Ascending aorta (tissue), 2 donors: ENCODE measurements at regions not wholly inside any gene's neighbourhood (a gene's known extent, or its start where the extent isn't known, plus 50 kb on each side); places are given as distances from the start of the nearest gene placed in this dataset.
"Not testable (repeated sequence)": the region's sequence is repeated elsewhere in the genome, so short reads cannot be mapped to it uniquely, and the experiment has no call there.

Experiments used
- DNase-seq, 2 donors: peaks; one replicate each; pipeline ENCODE4 v3.0.0-alpha.2; 2019; ENCODE audit warnings: low spot score in 2 of 2
- H3K27ac ChIP-seq, 2 donors: fragments of 200-600 bp; sonication (generic); one replicate each; pipeline ENCODE4 v1.5.1; 2016 to 2017; ENCODE audit warnings: mild to moderate bottlenecking in 1 of 2
- H3K27me3 ChIP-seq: fragments of 200-600 bp; sonication (generic); one replicate; pipeline ENCODE4 v1.5.1; 2017
- H3K36me3 ChIP-seq, 2 donors: fragments of 200-600 bp; sonication (generic); one replicate each; pipeline ENCODE4 v1.5.1; 2016
- H3K4me1 ChIP-seq, 2 donors: fragments of 200-600 bp; sonication (generic); one replicate each; pipeline ENCODE4 v1.5.1; 2016 to 2017; ENCODE audit warnings: mild to moderate bottlenecking in 1 of 2
- H3K4me3 ChIP-seq, 2 donors: fragments of 200-600 bp; sonication (generic); one replicate each; pipeline ENCODE4 v1.5.1; 2016 to 2017; ENCODE audit warnings: mild to moderate bottlenecking in 1 of 2
- H3K9me3 ChIP-seq, 2 donors: fragments of 200-600 bp; sonication (generic); one replicate each; pipeline ENCODE4 v1.5.1; 2016
- CTCF ChIP-seq, 3 experiments: fragments of 200-600 bp in 2 of 3; fragments of 450-650 bp in 1 of 3; sonication (generic) in 2 of 3; IDR thresholded peaks; one replicate each; pipeline ENCODE4 v1.5.1; 2016 to 2019; ENCODE audit warnings: antibody characterized with exemption in 3 of 3, mild to moderate bottlenecking in 1 of 3, moderate library complexity in 1 of 3
- intact Hi-C: fragments of 100-400 bp; cut with DNase I; formaldehyde crosslinking; loops from one replicate; pipeline ENCODE4 v1.15.1; 2023

GRCh38 chr3:152909180-152909883, 74.4 kb downstream of the P2RY1 start:
- no peak overlapping the region for H3K27ac ChIP-seq
- TF ChIP-seq CTCF (IDR thresholded peaks at IDR 0.05) = no peak
- no peaks in the 10 kb centered on the region for H3K36me3 ChIP-seq
- peaks cover 0 to 3% of the 10 kb centered on the region in 2 donors for H3K4me1 ChIP-seq
- intact Hi-C loops = no loop called here
- no peak overlapping the region for H3K4me3 ChIP-seq
- H3K9me3 ChIP-seq = no peaks in the 10 kb centered on the region
- DNase-seq = no peak
- no peaks in the 10 kb centered on the region for H3K27me3 ChIP-seq

- peaks cover 0 to 3% of the 10 kb centered on the region in 2 donors for H3K4me1 ChIP-seq
- intact Hi-C loops = no loop called here
- H3K27ac ChIP-seq = no peak overlapping the region
- no peak for DNase-seq
- H3K36me3 ChIP-seq = no peaks in the 10 kb centered on the region
- no peaks in the 10 kb centered on the region for H3K27me3 ChIP-seq
- H3K9me3 ChIP-seq = no peaks in the 10 kb centered on the region
- no peak overlapping the region for H3K4me3 ChIP-seq
- no peak for TF ChIP-seq CTCF (IDR thresholded peaks at IDR 0.05)
Observed at GRCh38 chr3:152910211-152910610, 75.3 kb downstream of the P2RY1 start.

DNA sequence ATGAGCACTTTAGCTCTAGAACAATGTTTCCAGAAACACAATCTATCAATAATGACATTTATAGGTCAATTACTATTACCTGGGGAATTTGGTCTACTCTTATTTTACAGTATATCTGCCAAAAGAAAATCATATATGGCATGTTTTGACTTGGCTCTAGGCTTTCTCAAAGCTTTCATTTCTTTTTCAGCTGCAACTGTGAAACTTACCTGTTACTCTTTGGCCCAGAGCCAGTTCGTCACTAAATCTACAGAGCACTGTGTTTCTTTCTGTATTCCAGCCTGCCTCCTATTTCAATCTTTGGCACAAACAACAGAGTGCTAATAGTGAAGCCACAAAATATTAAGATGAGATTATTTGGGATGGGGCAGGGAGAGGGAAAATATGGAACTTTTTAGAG, 76.0 kb downstream of the P2RY1 start:
- intact Hi-C loops = no loop called here
- Histone ChIP-seq H3K9me3 (no peaks in the 10 kb centered on the region), H3K4me3 (no peak overlapping the region), H3K27me3 (no peaks in the 10 kb centered on the region), H3K36me3 (no peaks in the 10 kb centered on the region), H3K4me1 (peaks cover 0 to 3% of the 10 kb centered on the region in 2 donors), H3K27ac (no peak overlapping the region)
- no peak for DNase-seq
- no peak for TF ChIP-seq CTCF (IDR thresholded peaks at IDR 0.05)

DNA sequence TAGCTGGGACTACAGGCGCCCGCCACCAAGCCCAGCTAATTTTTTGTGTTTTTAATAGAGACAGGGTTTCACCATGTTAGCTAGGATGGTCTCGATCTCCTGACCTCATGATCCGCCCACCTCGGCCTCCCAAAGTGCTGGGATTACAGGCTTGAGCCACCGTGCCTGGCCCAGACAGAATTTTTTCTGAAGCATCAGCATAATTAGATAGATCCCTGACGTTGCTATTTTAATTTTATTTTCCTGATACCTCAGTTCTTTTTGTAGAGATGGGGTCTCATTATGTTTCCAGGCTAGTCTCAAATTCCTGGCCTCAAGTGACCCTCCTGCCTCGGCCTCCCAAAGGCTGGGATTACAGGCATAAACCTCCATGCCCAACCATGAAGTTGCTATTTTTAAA, 79.8 kb downstream of the P2RY1 start:
- H3K4me3 ChIP-seq, DNase-seq, H3K36me3 ChIP-seq, H3K9me3 ChIP-seq, H3K4me1 ChIP-seq, H3K27me3 ChIP-seq, intact Hi-C loops, H3K27ac ChIP-seq: not testable (repeated sequence)

DNA sequence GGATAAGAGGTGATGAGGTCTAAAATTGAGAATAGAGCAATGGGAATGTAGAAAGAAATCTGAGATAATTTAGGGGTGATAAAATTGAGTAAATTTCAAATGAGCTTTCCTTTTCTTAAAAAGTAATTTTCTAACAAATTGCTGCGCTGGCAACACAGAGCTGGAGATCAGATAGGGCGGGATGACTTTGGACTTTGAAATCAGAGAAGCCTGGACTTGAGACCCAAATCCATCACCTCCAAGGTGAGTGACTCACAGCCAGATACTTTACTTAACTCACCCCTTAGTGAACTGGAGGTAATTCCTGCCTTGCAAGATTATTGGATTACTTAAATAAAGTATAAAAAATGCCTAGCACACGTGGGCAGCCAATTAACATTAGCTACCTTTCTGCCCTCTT, 80.8 kb downstream of the P2RY1 start:
- intact Hi-C loops = no loop called here
- Histone ChIP-seq H3K27me3 (no peaks in the 10 kb centered on the region), H3K4me1 (no peaks in the 10 kb centered on the region), H3K9me3 (no peaks in the 10 kb centered on the region), H3K36me3 (no peaks in the 10 kb centered on the region), H3K27ac (no peak overlapping the region), H3K4me3 (no peak overlapping the region)
- no peak for TF ChIP-seq CTCF (IDR thresholded peaks at IDR 0.05)
- no peak for DNase-seq

DNA sequence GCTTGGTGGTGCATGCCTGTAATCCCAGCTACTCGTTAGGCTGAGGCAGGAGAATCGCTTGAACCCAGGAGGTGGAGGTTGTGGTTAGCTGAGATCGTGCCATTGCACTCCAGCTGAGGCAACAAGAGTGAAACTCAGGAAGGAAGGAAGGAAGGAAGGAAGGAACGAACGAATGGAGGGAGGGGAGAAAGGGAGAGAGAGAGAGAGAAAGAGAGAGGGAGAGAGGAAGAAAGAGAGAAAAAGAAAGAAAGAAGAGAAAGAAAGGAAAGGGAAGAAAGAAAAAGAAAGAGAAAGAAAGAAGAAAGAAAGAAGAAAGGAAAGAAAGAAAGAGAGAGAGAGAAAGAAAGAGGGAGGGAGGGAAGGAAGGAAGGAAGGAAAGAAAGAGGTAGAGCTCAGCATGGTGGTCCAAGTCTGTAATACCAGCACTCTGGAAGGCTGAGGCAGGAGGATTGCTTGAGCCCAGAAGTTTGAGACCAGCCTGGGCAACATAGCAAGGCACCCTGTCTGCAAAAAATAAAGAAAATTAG, 81.9 kb downstream of the P2RY1 start:
- no peak for TF ChIP-seq CTCF (IDR thresholded peaks at IDR 0.05)
- H3K9me3 ChIP-seq = no peaks in the 10 kb centered on the region
- intact Hi-C loops = no loop called here
- no peak for DNase-seq
- no peaks in the 10 kb centered on the region for H3K4me1 ChIP-seq
- no peak overlapping the region for H3K27ac ChIP-seq
- H3K27me3 ChIP-seq = no peaks in the 10 kb centered on the region
- H3K4me3 ChIP-seq = no peak overlapping the region
- H3K36me3 ChIP-seq = no peaks in the 10 kb centered on the region
